ENCODE measurements at regions not wholly inside any gene's neighbourhood (a gene's known extent, or its start where the extent isn't known, plus 50 kb on each side); places are given as distances from the start of the nearest gene placed in this dataset.

DNA sequence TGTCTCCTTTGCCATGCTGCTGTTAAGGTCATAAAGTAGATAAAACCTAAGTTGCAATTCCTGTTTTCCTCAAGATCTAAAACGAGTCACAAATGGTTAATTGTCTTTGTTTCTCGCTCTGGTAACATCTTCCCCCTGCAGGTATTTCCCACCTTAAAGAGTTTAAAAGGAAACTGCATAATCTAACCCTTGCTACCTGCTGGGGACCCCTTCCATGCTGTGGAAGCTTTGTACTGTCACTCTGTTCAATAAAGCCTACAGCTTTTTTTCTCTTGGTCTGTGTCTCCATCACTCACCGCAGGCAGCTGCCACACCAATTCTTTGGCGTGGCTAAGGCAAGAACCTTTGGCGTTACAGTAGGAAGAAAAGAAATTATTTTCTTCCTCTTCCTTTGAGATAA is 117.7 kb upstream of the GJE1 start:
- TF ChIP-seq, protein P1, sequence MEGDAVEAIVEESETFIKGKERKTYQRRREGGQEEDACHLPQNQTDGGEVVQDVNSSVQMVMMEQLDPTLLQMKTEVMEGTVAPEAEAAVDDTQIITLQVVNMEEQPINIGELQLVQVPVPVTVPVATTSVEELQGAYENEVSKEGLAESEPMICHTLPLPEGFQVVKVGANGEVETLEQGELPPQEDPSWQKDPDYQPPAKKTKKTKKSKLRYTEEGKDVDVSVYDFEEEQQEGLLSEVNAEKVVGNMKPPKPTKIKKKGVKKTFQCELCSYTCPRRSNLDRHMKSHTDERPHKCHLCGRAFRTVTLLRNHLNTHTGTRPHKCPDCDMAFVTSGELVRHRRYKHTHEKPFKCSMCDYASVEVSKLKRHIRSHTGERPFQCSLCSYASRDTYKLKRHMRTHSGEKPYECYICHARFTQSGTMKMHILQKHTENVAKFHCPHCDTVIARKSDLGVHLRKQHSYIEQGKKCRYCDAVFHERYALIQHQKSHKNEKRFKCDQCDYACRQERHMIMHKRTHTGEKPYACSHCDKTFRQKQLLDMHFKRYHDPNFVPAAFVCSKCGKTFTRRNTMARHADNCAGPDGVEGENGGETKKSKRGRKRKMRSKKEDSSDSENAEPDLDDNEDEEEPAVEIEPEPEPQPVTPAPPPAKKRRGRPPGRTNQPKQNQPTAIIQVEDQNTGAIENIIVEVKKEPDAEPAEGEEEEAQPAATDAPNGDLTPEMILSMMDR (IDR thresholded peaks at IDR 0.05; ENCODE audit: insufficient read depth, low read depth, low read length) = no peak
- TF ChIP-seq EZH2 (IDR thresholded peaks at IDR 0.05; ENCODE audit: insufficient read depth, low read length) = no peak
